HG02938 (cell line): ENCODE measurements at regions not wholly inside any gene's neighbourhood (a gene's known extent, or its start where the extent isn't known, plus 50 kb on each side); places are given as distances from the start of the nearest gene placed in this dataset.
A peak's percentile ranks its signal among the peaks of the same experiment; 100 is the strongest.
"Not testable (repeated sequence)": the region's sequence is repeated elsewhere in the genome, so short reads cannot be mapped to it uniquely, and the experiment has no call there.

ENCODE experiments used
- ATAC-seq: cut with Tn5 transposase; IDR thresholded peaks from one replicate; pipeline ENCODE4 v1.9.1; 2021; ENCODE audit warnings: mild to moderate bottlenecking, moderate library complexity; ENCODE audit not compliant: unreplicated experiment

GRCh38 chr2:154580767-154581166 lies 117.7 kb upstream of the KCNJ3 start:
- ATAC-seq: no peak

- ATAC-seq: not testable (repeated sequence)
Observed at GRCh38 chr2:154582694-154583093, 115.8 kb upstream of the KCNJ3 start.

GRCh38 chr2:154583274-154583673 lies 115.2 kb upstream of the KCNJ3 start:
- ATAC-seq: not testable (repeated sequence)

- no peak for ATAC-seq
Observed at GRCh38 chr2:154587739-154588138, 110.8 kb upstream of the KCNJ3 start.

- ATAC-seq: no peak
Observed at GRCh38 chr2:154588838-154589237, 109.7 kb upstream of the KCNJ3 start.

- no peak for ATAC-seq
Observed at GRCh38 chr2:154589514-154589913, 109.0 kb upstream of the KCNJ3 start.

- ATAC-seq: no peak
Observed at GRCh38 chr2:154591294-154591820, 107.1 kb upstream of the KCNJ3 start.

- no peak for ATAC-seq
Observed at GRCh38 chr2:154599189-154599588, 99.3 kb upstream of the KCNJ3 start.

- no peak for ATAC-seq
Observed at GRCh38 chr2:154600927-154601494, 97.5 kb upstream of the KCNJ3 start.

GRCh38 chr2:154603682-154604081 lies 94.8 kb upstream of the KCNJ3 start:
- ATAC-seq: no peak

GRCh38 chr2:154608438-154608837 lies 90.1 kb upstream of the KCNJ3 start:
- no peak for ATAC-seq

GRCh38 chr2:154614906-154615305 lies 83.6 kb upstream of the KCNJ3 start:
- ATAC-seq: no peak

- ATAC-seq: no peak
Observed at GRCh38 chr2:154616659-154617058, 81.8 kb upstream of the KCNJ3 start.

- no peak for ATAC-seq
Observed at GRCh38 chr2:154620471-154620870, 78.0 kb upstream of the KCNJ3 start.

GRCh38 chr2:154623819-154624218 lies 74.7 kb upstream of the KCNJ3 start:
- peak; percentile 52 for ATAC-seq

- ATAC-seq: no peak
Observed at GRCh38 chr2:154637456-154637855, 61.0 kb upstream of the KCNJ3 start.

- ATAC-seq: no peak
Observed at GRCh38 chr2:154638783-154639182, 59.7 kb upstream of the KCNJ3 start.

- ATAC-seq: no peak
Observed at GRCh38 chr2:154640000-154640399, 58.5 kb upstream of the KCNJ3 start.
